CD14-positive monocyte (primary cell): ENCODE measurements at regions not wholly inside any gene's neighbourhood (a gene's known extent, or its start where the extent isn't known, plus 50 kb on each side); places are given as distances from the start of the nearest gene placed in this dataset.

ENCODE experiments used
- DNase-seq, 3 donors: peaks; one replicate each; pipeline ENCODE4 v3.0.0-alpha.2; 2011 to 2022
- H2AFZ ChIP-seq: 2 replicates; pipeline ENCODE4 v1.6.0; 2012; ENCODE audit warnings: mild to moderate bottlenecking, low read depth, low read length, inconsistent platforms; ENCODE audit not compliant: insufficient read depth, poor library complexity, severe bottlenecking
- H3K27ac ChIP-seq, 2 donors: 1 replicate in 1 of 2; 2 replicates in 1 of 2; pipeline ENCODE4 v1.5.1; 2012 to 2013; ENCODE audit warnings: low read length in 2 of 2, control low read depth in 1 of 2, inconsistent platforms in 1 of 2, low read depth in 1 of 2, mild to moderate bottlenecking in 1 of 2
- H3K27me3 ChIP-seq, 2 donors: one replicate each; pipeline versions ENCODE4 v1.6.0 to v1.6.1; 2011 to 2013; ENCODE audit warnings: low read length in 2 of 2; ENCODE audit not compliant: control insufficient read depth in 2 of 2, insufficient read depth in 2 of 2
- H3K36me3 ChIP-seq, 2 donors: replicated peaks in 1 of 2; 1 replicate in 1 of 2; 2 replicates in 1 of 2; pipeline versions ENCODE4 v1.5.1 to v1.6.1; 2012 to 2013; ENCODE audit warnings: low read length in 2 of 2, control low read depth in 1 of 2, inconsistent platforms in 1 of 2, mild to moderate bottlenecking in 1 of 2; ENCODE audit not compliant: insufficient read depth in 2 of 2, control insufficient read depth in 1 of 2
- H3K4me1 ChIP-seq, 2 donors: 1 replicate in 1 of 2; 2 replicates in 1 of 2; pipeline versions ENCODE4 v1.5.1 to v1.6.1; 2012 to 2013; ENCODE audit warnings: low read length in 2 of 2, control low read depth in 1 of 2, inconsistent platforms in 1 of 2, mild to moderate bottlenecking in 1 of 2, moderate library complexity in 1 of 2; ENCODE audit not compliant: insufficient read depth in 2 of 2, control insufficient read depth in 1 of 2
- H3K4me2 ChIP-seq: replicated peaks from 2 replicates; pipeline ENCODE3; 2012; ENCODE audit warnings: low read length, moderate library complexity, mild to moderate bottlenecking; ENCODE audit not compliant: poor library complexity, severe bottlenecking; ENCODE audit errors: extremely low read depth
- H3K4me3 ChIP-seq, 3 experiments: fragments of 200-600 bp in 1 of 3; sonication (generic) in 1 of 3; replicated peaks in 1 of 3; 1 replicate in 2 of 3; 2 replicates in 1 of 3; pipeline ENCODE4 v1.5.1; 2011 to 2013; ENCODE audit warnings: low read length in 3 of 3, mild to moderate bottlenecking in 3 of 3, control low read depth in 2 of 3, low read depth in 2 of 3, inconsistent platforms in 1 of 3, moderate library complexity in 1 of 3
- H3K79me2 ChIP-seq: 2 replicates; pipeline ENCODE4 v1.6.0; 2012; ENCODE audit warnings: mild to moderate bottlenecking, control low read depth, inconsistent platforms, low read length, moderate library complexity; ENCODE audit not compliant: insufficient read depth
- H3K9ac ChIP-seq: 2 replicates; pipeline ENCODE4 v1.6.0; 2017; ENCODE audit warnings: low read length, mild to moderate bottlenecking; ENCODE audit not compliant: insufficient read depth, poor library complexity, severe bottlenecking
- H3K9me3 ChIP-seq, 2 donors: replicated peaks in 1 of 2; 1 replicate in 1 of 2; 2 replicates in 1 of 2; pipeline versions ENCODE4 v1.5.1 to v1.6.1; 2012 to 2013; ENCODE audit warnings: low read length in 2 of 2, control low read depth in 1 of 2; ENCODE audit not compliant: control insufficient read depth in 1 of 2, insufficient read depth in 1 of 2
- H4K20me1 ChIP-seq: 2 replicates; pipeline ENCODE4 v1.6.0; 2012; ENCODE audit warnings: mild to moderate bottlenecking, low read length, control low read depth, moderate library complexity; ENCODE audit not compliant: insufficient read depth
- H3K27ac Mint-ChIP-seq, 7 donors: one replicate each; pipeline ENCODE4 v1.8.0; 2020; ENCODE audit warnings: mild to moderate bottlenecking in 7 of 7, mixed read lengths in 7 of 7, moderate library complexity in 6 of 7, inconsistent platforms in 2 of 7
- H3K27me3 Mint-ChIP-seq, 3 donors: one replicate each; pipeline ENCODE4 v1.8.0; 2021 to 2022; ENCODE audit warnings: low read depth in 3 of 3, mild to moderate bottlenecking in 3 of 3, mixed read lengths in 3 of 3, moderate library complexity in 3 of 3, inconsistent platforms in 1 of 3
- H3K36me3 Mint-ChIP-seq, 2 donors: one replicate each; pipeline ENCODE4 v1.8.0; 2020; ENCODE audit warnings: mixed read lengths in 2 of 2, inconsistent platforms in 1 of 2, mild to moderate bottlenecking in 1 of 2
- H3K4me1 Mint-ChIP-seq: one replicate; pipeline ENCODE4 v1.8.0; 2020; ENCODE audit warnings: mild to moderate bottlenecking, mixed read lengths
- H3K4me3 Mint-ChIP-seq, 2 donors: one replicate each; pipeline ENCODE4 v1.8.0; 2020; ENCODE audit warnings: mild to moderate bottlenecking in 2 of 2, mixed read lengths in 2 of 2, moderate library complexity in 1 of 2
- H3K9me3 Mint-ChIP-seq, 7 donors: one replicate each; pipeline ENCODE4 v1.8.0; 2020 to 2022; ENCODE audit warnings: mixed read lengths in 7 of 7, mild to moderate bottlenecking in 6 of 7, moderate library complexity in 6 of 7, inconsistent platforms in 2 of 7
- CTCF ChIP-seq: fragments of 200-600 bp; IDR thresholded peaks from one replicate; pipeline ENCODE4 v1.8.0; 2022; ENCODE audit warnings: antibody characterized with exemption, mild to moderate bottlenecking
- WGBS: methylation state at CpG from one replicate; pipeline ENCODE4 v1.1.5; 2013; ENCODE audit warnings: missing lambda C conversion rate; ENCODE audit not compliant: insufficient coverage; 5-methylcytosine and 5-hydroxymethylcytosine counted together
- intact Hi-C, 2 donors: fragments of 100-400 bp; cut with micrococcal nuclease; formaldehyde crosslinking; loops; one replicate each; pipeline versions ENCODE4 v1.15.0 to v1.15.1; 2023

DNA sequence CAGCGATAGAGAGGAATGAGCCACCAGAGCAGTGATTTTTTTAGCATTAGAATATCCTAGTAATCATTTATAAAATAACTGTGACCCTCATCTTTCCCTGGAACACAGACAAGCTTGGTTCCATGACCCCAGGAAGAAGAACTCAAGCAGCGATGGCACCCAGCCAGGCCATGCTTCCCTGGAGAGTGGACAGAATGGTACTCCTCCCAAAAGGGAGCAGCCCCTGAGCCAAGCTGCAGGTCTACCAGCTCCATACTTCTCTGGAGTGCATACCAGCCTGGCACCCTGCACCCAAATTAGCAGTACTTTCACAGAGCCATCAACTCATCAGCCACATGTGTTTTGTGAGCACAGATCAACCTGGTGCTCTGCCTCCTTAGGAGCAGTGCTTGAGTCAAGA is 310.9 kb upstream of the PCDH10 start:
- H3K9me3 ChIP-seq, result peaks cover 6 to 11% of the 10 kb centered on the region in 2 donors
- H3K4me3 Mint-ChIP-seq, result no peak overlapping the region
- no peaks in the 10 kb centered on the region for H4K20me1 ChIP-seq
- 83% methylated on average over 1 of the region's 2 CpGs for WGBS
- no peak for DNase-seq
- no peaks in the 10 kb centered on the region for H3K79me2 ChIP-seq
- no peaks in the 10 kb centered on the region for H3K36me3 ChIP-seq
- peaks cover 0 to 14% (median 4%) of the 10 kb centered on the region in 7 donors for H3K9me3 Mint-ChIP-seq
- no peaks in the 10 kb centered on the region for H3K27me3 ChIP-seq
- no peaks in the 10 kb centered on the region for H3K4me1 ChIP-seq
- no peak overlapping the region for H3K9ac ChIP-seq
- no peak overlapping the region for H3K27ac Mint-ChIP-seq
- H3K4me1 Mint-ChIP-seq, result no peaks in the 10 kb centered on the region
- TF ChIP-seq CTCF, result no peak
- H2AFZ ChIP-seq, result no peak overlapping the region
- no peak overlapping the region for H3K27ac ChIP-seq
- H3K27me3 Mint-ChIP-seq, result peaks cover 0 to 2% (median 0%) of the 10 kb centered on the region in 3 donors
- intact Hi-C loops, result no loop called here
- H3K4me3 ChIP-seq, result no peak overlapping the region
- H3K36me3 Mint-ChIP-seq, result no peaks in the 10 kb centered on the region
- no peak overlapping the region for H3K4me2 ChIP-seq

DNA sequence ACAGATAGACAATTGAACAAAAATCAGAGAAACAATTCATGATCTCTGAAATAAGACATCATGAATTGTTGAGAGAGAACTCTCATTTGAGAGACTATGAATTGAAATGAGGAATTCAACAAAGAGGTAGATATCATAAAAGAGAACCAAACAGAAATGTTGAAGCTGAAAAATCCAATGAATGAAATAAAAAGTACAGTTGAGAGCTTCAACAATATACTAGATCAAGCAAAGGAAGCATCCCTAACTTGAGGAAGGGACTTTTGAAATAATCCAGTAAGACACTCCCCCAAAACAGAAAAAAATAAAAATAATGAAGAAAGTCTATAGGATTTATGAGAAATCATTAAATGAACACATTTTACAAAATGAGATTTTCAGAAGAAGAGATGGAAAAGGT is 310.0 kb upstream of the PCDH10 start:
- DNase-seq, result no peak
- Histone ChIP-seq H3K36me3 (no peaks in the 10 kb centered on the region), H3K9ac (no peak overlapping the region), H3K4me2 (no peak overlapping the region), H3K4me3 (no peak overlapping the region), H3K9me3 (peaks cover 6 to 11% of the 10 kb centered on the region in 2 donors), H3K4me1 (no peaks in the 10 kb centered on the region), H3K79me2 (no peaks in the 10 kb centered on the region), H3K27me3 (no peaks in the 10 kb centered on the region), H2AFZ (no peak overlapping the region), H4K20me1 (no peaks in the 10 kb centered on the region), H3K27ac (no peak overlapping the region)
- Mint-ChIP-seq H3K27ac (no peak overlapping the region), H3K36me3 (no peaks in the 10 kb centered on the region), H3K4me1 (no peaks in the 10 kb centered on the region), H3K9me3 (peaks cover 0 to 17% (median 4%) of the 10 kb centered on the region in 7 donors), H3K27me3 (peaks cover 0 to 2% (median 0%) of the 10 kb centered on the region in 3 donors), H3K4me3 (no peak overlapping the region)
- no peak for TF ChIP-seq CTCF
- intact Hi-C loops, result no loop called here
